ENCODE measurements at regions not wholly inside any gene's neighbourhood (a gene's known extent, or its start where the extent isn't known, plus 50 kb on each side); places are given as distances from the start of the nearest gene placed in this dataset.

GRCh38 chr5:159412284-159413046 lies 82.2 kb upstream of the IL12B start:
- H3K27me3 Mint-ChIP-seq = peaks cover 23% of the 10 kb centered on the region
- H3K4me1 Mint-ChIP-seq = peaks cover 65% of the 10 kb centered on the region
- peaks cover 43% of the 10 kb centered on the region for H3K36me3 Mint-ChIP-seq
- H3K27ac Mint-ChIP-seq = peak overlapping the region; percentile 95
- H3K9me3 Mint-ChIP-seq = peaks cover 12% of the 10 kb centered on the region
- H3K4me3 Mint-ChIP-seq = peak overlapping the region; percentile 30
- peak; percentile 91 for DNase-seq
- CTCF ChIA-PET = interaction anchor here (1.4 to 2.7 kb wide), 5 partner anchors 19 to 95 kb away, joined by 3 to 9 read pairs (median 6); no protein-coding TSS in a partner anchor

- Mint-ChIP-seq H3K4me1 (peaks cover 62% of the 10 kb centered on the region), H3K4me3 (no peak overlapping the region), H3K9me3 (peaks cover 13% of the 10 kb centered on the region), H3K27ac (no peak overlapping the region), H3K36me3 (peaks cover 33% of the 10 kb centered on the region), H3K27me3 (peaks cover 12% of the 10 kb centered on the region)
- no peak for DNase-seq
- CTCF ChIA-PET = no interaction called here
These were observed 83.7 kb upstream of the IL12B start for GRCh38 chr5:159414021-159414420.

GRCh38 chr5:159415301-159415937 lies 85.1 kb upstream of the IL12B start:
- Mint-ChIP-seq H3K9me3 (peaks cover 11% of the 10 kb centered on the region), H3K4me3 (no peak overlapping the region), H3K27me3 (peaks cover 17% of the 10 kb centered on the region), H3K36me3 (peaks cover 31% of the 10 kb centered on the region), H3K27ac (no peak overlapping the region), H3K4me1 (peaks cover 48% of the 10 kb centered on the region)
- DNase-seq = no peak
- CTCF ChIA-PET = no interaction called here

- Mint-ChIP-seq H3K9me3 (peaks cover 4% of the 10 kb centered on the region), H3K4me3 (no peak overlapping the region), H3K27me3 (peaks cover 20% of the 10 kb centered on the region), H3K4me1 (peaks cover 38% of the 10 kb centered on the region), H3K27ac (no peak overlapping the region), H3K36me3 (peaks cover 23% of the 10 kb centered on the region)
- CTCF ChIA-PET = no interaction called here
- DNase-seq = no peak
These were observed 86.2 kb upstream of the IL12B start for GRCh38 chr5:159416438-159416837.

GRCh38 chr5:159417170-159417569 lies 86.9 kb upstream of the IL12B start:
- Mint-ChIP-seq H3K27ac (no peak overlapping the region), H3K36me3 (peaks cover 23% of the 10 kb centered on the region), H3K4me1 (peaks cover 30% of the 10 kb centered on the region), H3K9me3 (peaks cover 4% of the 10 kb centered on the region), H3K4me3 (no peak overlapping the region), H3K27me3 (peaks cover 20% of the 10 kb centered on the region)
- CTCF ChIA-PET = no interaction called here
- no peak for DNase-seq

GRCh38 chr5:159419576-159419975 lies 89.3 kb upstream of the IL12B start:
- CTCF ChIA-PET = interaction anchor here (1.4 kb wide), 1 partner anchor 83 kb away, joined by 3 read pairs; no protein-coding TSS in a partner anchor
- Mint-ChIP-seq H3K27ac (no peak overlapping the region), H3K4me3 (no peak overlapping the region), H3K36me3 (peaks cover 19% of the 10 kb centered on the region), H3K27me3 (peaks cover 25% of the 10 kb centered on the region), H3K9me3 (peaks cover 4% of the 10 kb centered on the region), H3K4me1 (peaks cover 10% of the 10 kb centered on the region)
- DNase-seq = no peak

- no peak for DNase-seq
- H3K27ac Mint-ChIP-seq = no peak overlapping the region
- no peak overlapping the region for H3K4me3 Mint-ChIP-seq
- peaks cover 4% of the 10 kb centered on the region for H3K9me3 Mint-ChIP-seq
- H3K4me1 Mint-ChIP-seq = peaks cover 9% of the 10 kb centered on the region
- CTCF ChIA-PET = interaction anchor here (1.2 to 1.4 kb wide), 2 partner anchors 8 to 84 kb away, joined by 3 read pairs; no protein-coding TSS in a partner anchor
- H3K36me3 Mint-ChIP-seq = peaks cover 27% of the 10 kb centered on the region
- H3K27me3 Mint-ChIP-seq = peaks cover 15% of the 10 kb centered on the region
These were observed 90.7 kb upstream of the IL12B start for GRCh38 chr5:159420940-159421339.

- CTCF ChIA-PET = no interaction called here
- DNase-seq = no peak
- H3K9me3 Mint-ChIP-seq = peaks cover 3% of the 10 kb centered on the region
- H3K4me1 Mint-ChIP-seq = peaks cover 23% of the 10 kb centered on the region
- H3K27ac Mint-ChIP-seq = no peak overlapping the region
- H3K27me3 Mint-ChIP-seq = peaks cover 13% of the 10 kb centered on the region
- H3K4me3 Mint-ChIP-seq = no peak overlapping the region
- H3K36me3 Mint-ChIP-seq = peaks cover 20% of the 10 kb centered on the region
These were observed 92.1 kb upstream of the IL12B start for GRCh38 chr5:159422361-159422760.

GRCh38 chr5:159422910-159423309 lies 92.6 kb upstream of the IL12B start:
- H3K4me1 Mint-ChIP-seq = peaks cover 28% of the 10 kb centered on the region
- no peak overlapping the region for H3K4me3 Mint-ChIP-seq
- no peak overlapping the region for H3K27ac Mint-ChIP-seq
- peaks cover 19% of the 10 kb centered on the region for H3K36me3 Mint-ChIP-seq
- no peaks in the 10 kb centered on the region for H3K9me3 Mint-ChIP-seq
- H3K27me3 Mint-ChIP-seq = peaks cover 13% of the 10 kb centered on the region
- DNase-seq = no peak
- CTCF ChIA-PET = no interaction called here

- Mint-ChIP-seq H3K9me3 (no peaks in the 10 kb centered on the region), H3K36me3 (peaks cover 17% of the 10 kb centered on the region), H3K4me3 (no peak overlapping the region), H3K27ac (no peak overlapping the region), H3K4me1 (peaks cover 31% of the 10 kb centered on the region), H3K27me3 (peaks cover 18% of the 10 kb centered on the region)
- CTCF ChIA-PET = no interaction called here
- DNase-seq = no peak
These were observed 93.8 kb upstream of the IL12B start for GRCh38 chr5:159424123-159424522.

- peaks cover 21% of the 10 kb centered on the region for H3K27me3 Mint-ChIP-seq
- peaks cover 2% of the 10 kb centered on the region for H3K9me3 Mint-ChIP-seq
- peaks cover 15% of the 10 kb centered on the region for H3K36me3 Mint-ChIP-seq
- H3K4me1 Mint-ChIP-seq = peaks cover 44% of the 10 kb centered on the region
- DNase-seq = no peak
- CTCF ChIA-PET = no interaction called here
- no peak overlapping the region for H3K27ac Mint-ChIP-seq
- no peak overlapping the region for H3K4me3 Mint-ChIP-seq
These were observed 96.4 kb upstream of the IL12B start for GRCh38 chr5:159426694-159427093.

GRCh38 chr5:159427180-159428012 lies 97.1 kb upstream of the IL12B start:
- Mint-ChIP-seq H3K27me3 (peaks cover 24% of the 10 kb centered on the region), H3K27ac (peak overlapping the region; percentile 77), H3K4me1 (peaks cover 46% of the 10 kb centered on the region), H3K36me3 (peaks cover 15% of the 10 kb centered on the region), H3K4me3 (no peak overlapping the region), H3K9me3 (peaks cover 2% of the 10 kb centered on the region)
- CTCF ChIA-PET = interaction anchor here (1.1 kb wide), 1 partner anchor 18 kb away, joined by 3 read pairs; no protein-coding TSS in a partner anchor
- no peak for DNase-seq

- Mint-ChIP-seq H3K4me3 (no peak overlapping the region), H3K27ac (no peak overlapping the region), H3K36me3 (peaks cover 8% of the 10 kb centered on the region), H3K27me3 (peaks cover 38% of the 10 kb centered on the region), H3K4me1 (peaks cover 46% of the 10 kb centered on the region), H3K9me3 (peaks cover 2% of the 10 kb centered on the region)
- CTCF ChIA-PET = interaction anchor here (1.5 kb wide), 1 partner anchor 18 kb away, joined by 6 read pairs; no protein-coding TSS in a partner anchor
- DNase-seq = no peak
These were observed 100.2 kb upstream of the IL12B start for GRCh38 chr5:159430361-159431012.

GRCh38 chr5:159435855-159436254 lies 105.6 kb upstream of the IL12B start:
- CTCF ChIA-PET = no interaction called here
- Mint-ChIP-seq H3K4me3 (no peak overlapping the region), H3K27me3 (peaks cover 49% of the 10 kb centered on the region), H3K27ac (no peak overlapping the region), H3K9me3 (no peaks in the 10 kb centered on the region), H3K4me1 (peaks cover 10% of the 10 kb centered on the region), H3K36me3 (no peaks in the 10 kb centered on the region)
- no peak for DNase-seq
